HPDE6-E6E7 (cell line): ENCODE measurements at regions not wholly inside any gene's neighbourhood (a gene's known extent, or its start where the extent isn't known, plus 50 kb on each side); places are given as distances from the start of the nearest gene placed in this dataset.
"Not testable (repeated sequence)": the region's sequence is repeated elsewhere in the genome, so short reads cannot be mapped to it uniquely, and the experiment has no call there.

ENCODE experiments used
- DNase-seq: peaks from one replicate; pipeline ENCODE4 v3.0.0; 2011; ENCODE audit warnings: missing footprints; ENCODE audit errors: extremely low spot score

DNA sequence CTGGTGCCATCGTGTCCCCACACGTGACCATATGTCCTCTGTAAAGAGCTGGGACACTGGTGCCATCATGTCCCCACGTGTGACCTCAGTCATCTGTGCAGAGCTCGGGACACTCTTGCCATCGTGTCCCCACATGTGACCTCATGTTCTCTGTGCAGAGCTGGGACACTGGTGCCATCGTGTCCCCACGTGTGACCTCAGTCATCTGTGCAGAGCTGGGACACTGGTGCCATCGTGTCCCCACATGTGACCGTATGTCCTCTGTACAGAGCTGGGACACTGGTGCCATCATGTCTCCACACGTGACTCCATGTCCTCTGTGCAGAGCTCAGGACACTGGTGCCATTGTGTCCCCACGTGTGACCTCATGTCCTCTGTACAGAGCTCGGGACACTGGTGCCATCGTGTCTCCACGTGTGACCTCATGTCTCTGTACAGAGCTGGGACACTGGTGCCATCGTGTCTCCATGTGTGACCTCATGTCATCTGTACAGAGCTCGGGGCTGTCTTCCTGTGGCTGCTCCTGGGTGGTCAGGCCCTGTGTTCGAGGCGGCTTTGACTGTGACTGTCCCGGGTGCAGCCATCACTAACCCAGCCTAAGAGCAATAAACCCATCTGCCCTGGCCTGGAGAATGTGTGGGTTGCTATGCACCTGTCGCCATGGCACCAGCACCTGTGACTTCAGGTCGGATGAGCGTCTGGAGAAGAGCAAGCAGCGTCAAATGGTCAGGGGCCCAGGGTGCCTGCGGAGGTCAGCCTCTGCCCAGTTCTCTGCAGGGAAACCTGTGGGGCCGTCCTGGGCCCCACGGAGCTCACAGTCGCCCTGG, 334.4 kb downstream of the ADGRD1 start:
- DNase-seq: no peak

GRCh38 chr12:131288765-131289695, 335.3 kb downstream of the ADGRD1 start:
- not testable (repeated sequence) for DNase-seq

DNA sequence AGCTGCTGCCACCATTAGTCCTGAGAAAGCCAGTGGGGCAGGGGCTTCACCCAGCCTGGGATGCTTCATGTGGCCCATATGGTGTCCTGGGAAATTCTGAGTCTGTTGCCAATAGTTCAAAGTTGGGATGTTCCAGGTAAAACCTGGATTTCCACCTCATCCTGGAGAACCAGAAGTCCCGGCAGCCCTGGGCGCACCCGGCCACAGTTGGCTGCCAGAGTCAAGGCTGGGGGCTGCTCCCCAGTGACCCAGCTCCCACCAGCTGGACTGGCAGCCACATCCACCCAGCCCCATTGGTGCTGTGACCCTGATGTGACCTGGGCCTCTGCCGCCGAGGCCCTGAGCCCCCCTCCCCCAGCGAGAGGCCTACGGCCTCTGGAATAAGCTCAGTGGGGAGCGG, 336.1 kb downstream of the ADGRD1 start:
- not testable (repeated sequence) for DNase-seq

GRCh38 chr12:131290255-131290959, 336.7 kb downstream of the ADGRD1 start:
- DNase-seq: no peak

DNA sequence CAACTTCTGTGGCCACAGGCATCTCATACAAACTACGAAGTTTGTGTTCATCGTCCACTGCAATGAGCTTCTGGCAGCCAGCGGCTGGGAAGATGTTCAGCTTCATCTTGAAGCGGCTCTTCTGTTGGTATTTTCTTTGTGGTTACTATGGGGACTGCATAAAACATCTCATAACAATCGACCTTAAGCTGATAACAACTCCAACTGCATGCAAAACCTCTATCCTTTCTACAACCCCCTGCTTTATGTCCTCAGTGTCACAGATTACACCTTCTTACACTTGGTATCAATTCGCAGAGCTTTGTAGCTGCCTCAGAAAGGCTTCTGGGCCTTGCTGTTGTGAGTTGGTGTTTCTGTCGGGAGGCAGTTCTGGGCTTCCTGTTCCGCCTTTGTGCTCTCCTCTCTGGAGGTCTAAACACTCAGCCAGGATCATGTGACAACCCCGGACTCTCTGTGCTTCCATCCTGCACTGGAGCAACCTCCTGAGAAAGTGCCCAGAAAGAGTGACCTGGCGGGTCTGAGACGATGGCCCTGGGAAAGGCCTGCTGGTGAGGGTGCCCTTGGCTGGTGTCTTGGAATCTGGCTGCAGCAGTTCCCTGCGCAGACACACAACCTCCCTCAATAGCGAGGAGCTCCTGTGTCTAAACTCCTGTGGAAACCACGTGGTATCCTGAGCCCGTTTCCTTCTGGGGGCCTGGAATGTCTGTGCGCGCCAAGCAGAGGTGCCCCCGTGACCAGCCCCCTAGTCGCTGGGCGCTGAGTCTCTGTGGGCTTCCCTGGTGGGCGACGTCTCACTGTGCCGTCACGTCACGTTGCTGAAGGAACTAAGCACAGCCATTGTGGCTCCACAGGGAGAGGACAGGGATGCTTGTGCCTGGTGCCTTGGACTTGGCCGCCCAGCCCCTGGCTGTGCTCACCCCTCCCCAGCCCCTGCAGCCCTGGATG, 339.6 kb downstream of the ADGRD1 start:
- not testable (repeated sequence) for DNase-seq

DNA sequence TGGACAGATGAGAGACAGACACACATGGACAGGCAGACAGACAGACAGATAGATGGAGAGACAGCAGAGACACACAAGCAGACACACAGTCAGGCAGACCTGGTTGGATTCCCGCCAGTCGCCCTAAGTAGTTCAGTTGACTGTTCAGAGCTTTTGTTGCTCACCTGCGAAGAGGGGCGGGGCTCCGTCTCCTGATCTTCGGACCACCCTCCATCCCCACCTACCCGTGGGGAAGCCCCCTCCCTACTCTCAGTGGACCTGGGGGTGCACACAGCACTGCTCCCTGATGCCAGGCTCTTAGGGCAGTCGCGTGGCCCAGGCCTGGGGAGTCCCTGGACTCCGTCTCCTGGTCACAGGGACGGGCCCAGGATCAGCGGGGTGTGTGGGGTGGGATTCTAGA, 341.0 kb downstream of the ADGRD1 start:
- not testable (repeated sequence) for DNase-seq

DNA sequence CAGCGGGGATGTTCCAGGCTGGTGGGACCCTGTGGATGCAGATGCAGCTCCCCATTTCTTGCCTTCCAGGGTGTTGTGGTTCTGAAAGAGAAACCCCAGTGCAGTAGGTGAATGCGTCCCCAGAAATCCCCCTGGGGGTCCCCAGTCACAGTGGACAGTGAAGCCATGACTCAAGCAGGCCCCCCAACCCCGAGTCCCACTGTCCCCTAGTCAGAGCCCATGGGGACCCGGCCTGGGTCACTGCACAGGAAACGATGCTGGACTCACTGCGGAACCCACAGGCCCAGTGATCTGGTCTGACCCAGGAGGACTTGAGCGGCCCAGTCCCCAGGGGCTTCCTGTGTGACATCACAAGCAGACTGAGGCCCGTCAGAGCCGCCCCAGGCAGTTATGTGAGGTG, 341.4 kb downstream of the ADGRD1 start:
- DNase-seq: not testable (repeated sequence)

DNA sequence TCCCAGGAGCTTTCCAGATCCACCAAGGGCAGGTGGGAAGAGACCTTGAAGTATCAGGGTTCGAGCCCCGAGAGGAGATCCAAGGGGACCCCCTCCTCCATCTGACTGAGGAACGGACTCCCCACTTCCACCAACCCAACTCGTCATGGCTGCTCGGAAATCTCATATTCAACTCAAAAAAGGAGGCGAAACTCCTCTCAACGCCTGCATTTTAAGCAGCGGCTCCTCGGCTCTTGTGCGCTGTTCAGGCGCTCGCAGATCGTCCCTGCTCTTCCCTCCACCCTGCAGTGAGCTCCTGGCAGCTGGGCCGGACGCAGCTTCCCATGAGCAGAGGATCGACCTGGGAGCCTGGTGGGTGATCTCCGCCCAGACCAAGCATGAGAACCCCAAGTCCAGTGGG, 341.9 kb downstream of the ADGRD1 start:
- DNase-seq: not testable (repeated sequence)

DNA sequence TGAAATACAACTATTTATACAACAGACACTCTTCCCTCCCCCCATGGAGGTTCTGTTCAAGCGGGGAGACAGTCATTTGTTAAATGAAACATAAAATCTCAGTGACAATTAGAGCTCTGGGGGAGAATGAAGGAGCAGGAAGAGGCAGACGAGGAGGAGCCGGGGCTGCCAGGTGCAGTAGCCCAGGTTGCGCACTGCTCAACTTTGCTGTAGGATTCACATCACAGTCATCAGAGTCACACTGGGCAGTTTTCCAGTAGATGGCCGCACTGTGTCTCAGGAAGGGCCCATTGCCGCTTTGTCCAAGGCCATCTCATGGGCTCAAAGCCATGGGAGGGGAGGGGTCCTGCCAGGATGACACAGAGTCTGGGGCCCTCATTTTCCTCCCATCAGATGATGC, 342.4 kb downstream of the ADGRD1 start:
- not testable (repeated sequence) for DNase-seq

DNA sequence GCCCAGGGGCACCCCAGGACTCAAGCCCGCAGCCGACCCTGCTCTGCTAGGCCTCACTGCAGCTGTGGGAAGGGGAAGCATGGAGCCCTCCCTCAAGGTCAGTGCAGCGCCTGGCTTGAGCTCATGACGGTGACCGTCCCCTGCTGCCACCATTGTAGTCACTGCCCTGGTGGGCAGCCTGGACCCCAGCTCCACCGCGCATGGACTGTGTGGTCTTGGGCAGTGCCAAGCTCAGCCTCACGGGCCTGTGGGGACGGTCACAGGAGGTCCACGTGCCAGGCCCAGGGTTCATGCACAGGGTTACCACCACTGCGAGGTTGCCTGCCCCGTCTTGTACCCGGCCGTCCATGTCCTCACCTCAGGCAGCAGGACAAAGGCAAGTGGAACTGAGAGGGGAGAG, 342.9 kb downstream of the ADGRD1 start:
- DNase-seq: not testable (repeated sequence)

DNA sequence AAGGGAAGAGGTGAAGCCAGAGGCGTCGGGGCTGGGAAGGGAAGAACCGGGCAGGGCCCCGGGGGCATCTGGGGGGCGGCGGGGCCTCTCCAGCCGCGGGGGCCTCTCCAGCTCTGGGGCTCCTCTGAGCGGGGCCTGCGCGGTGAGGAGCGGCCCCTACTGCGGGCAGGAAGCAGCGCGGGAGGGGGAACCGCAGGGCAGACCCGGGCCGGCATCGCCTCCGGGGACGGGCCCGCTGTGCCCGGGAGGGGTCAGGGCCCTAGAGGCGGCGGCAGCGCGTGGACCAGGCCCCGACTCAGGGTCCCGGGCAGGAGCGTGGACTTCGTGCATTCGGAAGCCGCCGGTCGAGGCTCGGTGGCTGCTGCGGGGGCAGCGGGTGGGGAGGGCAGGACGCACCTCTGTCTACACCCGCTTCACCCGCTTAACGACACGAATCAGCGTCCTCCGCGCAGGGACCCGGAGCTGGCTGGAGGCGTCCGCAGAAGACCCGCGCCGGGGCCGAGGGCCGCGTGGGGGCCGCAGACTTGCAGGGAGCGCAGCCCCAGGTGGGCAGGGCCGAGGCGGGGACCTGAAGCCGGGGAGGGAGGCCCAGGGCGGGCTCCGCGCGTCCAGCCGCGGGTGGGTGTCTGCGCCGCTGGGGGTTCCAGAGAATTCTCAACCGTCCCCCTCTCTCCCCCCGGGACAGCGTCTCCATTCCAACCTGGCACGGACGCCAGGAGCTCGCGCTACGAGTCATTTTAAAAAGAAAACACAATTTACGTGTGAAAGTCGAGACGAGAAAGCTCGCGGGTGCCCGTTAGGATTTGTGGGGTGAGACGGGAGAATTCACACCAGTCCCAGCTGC, 345.0 kb downstream of the ADGRD1 start:
- DNase-seq: not testable (repeated sequence)

DNA sequence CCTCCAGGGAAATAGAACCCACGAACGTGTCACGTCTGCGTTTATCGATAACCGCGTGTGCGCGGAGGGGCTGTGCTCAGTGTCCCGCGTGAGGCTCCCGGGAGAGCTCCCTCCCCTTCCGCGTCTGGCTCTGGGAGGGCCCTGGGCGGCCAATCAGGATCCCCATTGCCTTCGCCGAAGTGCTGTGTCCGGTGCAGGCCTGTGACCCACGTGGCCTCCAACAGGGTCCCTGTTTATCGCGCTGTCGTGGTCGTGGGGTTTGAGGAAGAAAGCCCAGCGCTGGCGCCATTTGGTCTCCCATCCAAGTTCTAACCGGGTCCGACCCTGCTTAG, 345.6 kb downstream of the ADGRD1 start:
- DNase-seq: not testable (repeated sequence)

DNA sequence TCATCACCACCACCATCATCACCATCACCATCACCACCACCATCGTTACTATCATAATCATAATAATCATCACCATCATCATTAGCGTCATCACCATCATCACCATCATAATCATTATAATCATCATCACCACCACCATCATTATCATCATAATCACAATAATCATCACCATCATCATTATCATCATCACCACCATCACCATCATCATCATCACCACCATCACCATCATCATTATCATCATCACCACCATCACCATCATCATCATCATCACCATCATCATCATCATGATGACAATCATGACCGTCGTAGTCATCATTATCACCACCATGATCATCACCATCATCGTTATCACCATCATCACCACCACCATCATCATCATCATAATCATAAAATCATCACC, 349.9 kb downstream of the ADGRD1 start:
- not testable (repeated sequence) for DNase-seq

DNA sequence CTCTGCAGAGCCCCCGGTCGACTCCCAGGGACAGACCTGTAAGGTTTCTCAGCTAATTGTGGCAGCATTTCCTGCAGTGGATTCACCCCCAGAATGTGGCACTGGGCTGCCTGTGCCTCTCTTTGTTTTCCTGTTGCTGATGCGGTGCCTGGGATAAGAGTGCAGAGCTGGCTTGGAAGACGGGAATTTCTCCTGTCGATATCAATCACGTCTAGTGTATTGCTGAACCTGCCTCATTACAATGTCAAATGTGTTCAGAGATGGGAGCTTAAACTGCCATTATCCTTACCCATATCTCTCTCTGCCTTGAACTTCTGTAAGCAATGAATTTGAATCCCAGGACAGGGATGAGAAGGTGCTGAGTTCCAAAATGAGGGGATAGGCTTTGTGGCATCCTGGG, 350.9 kb downstream of the ADGRD1 start:
- not testable (repeated sequence) for DNase-seq

DNA sequence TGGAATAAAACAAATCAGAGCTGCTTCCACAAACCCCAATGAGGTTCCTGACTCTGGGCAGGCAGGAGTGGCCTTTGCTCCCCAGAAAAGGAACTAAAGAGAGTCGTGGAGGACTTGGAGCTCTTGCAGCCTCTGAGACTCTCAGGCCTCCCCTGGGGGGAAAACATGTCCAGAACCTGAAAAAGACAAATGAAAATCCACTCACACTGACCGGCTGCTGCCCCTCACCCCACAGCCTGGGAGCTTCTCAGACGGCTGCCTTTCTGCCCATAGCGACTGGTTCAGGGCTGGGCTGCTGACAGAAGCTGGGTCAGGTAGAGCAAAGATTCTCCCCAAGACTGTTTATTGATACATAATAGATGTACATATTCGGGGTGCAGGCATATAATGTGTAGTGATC, 356.0 kb downstream of the ADGRD1 start:
- no peak for DNase-seq

- not testable (repeated sequence) for DNase-seq
Measured at GRCh38 chr12:131310227-131310969, 356.7 kb downstream of the ADGRD1 start.

DNA sequence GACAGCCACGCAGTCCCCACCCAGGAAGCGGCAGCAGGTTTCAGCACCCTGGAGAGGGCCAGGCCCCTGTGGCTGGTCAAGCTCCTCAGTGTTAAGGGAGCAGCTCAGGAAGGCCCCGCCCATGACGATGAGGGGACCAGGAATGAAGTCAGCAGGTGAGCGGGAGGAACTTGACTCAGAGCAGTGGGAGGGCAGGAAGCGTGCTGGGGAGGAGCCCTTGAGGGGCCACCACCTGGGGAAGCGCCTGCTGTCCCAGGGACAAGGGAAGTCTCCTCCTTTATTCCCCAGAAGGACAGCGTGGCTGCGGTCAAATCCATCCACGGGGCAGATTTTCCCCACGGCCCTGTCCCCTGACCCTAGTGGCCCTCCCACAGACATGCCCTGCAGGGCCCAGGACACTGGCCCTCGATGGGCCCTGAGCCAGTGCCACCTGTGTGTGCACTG, 357.6 kb downstream of the ADGRD1 start:
- not testable (repeated sequence) for DNase-seq

- DNase-seq: no peak
Measured at GRCh38 chr12:131311764-131312163, 358.1 kb downstream of the ADGRD1 start.

- not testable (repeated sequence) for DNase-seq
Measured at GRCh38 chr12:131312382-131312781, 358.7 kb downstream of the ADGRD1 start.
